HEK293 (cell line): ENCODE measurements at regions not wholly inside any gene's neighbourhood (a gene's known extent, or its start where the extent isn't known, plus 50 kb on each side); places are given as distances from the start of the nearest gene placed in this dataset.
A peak's percentile ranks its signal among the peaks of the same experiment; 100 is the strongest.

ENCODE experiments used
- FEZF1 ChIP-seq: fragments of 450-650 bp; formaldehyde crosslinking; IDR thresholded peaks from 2 replicates; pipeline ENCODE4 v1.5.1; 2016; ENCODE audit warnings: missing biosample characterization, missing genetic modification characterization
- GFI1B ChIP-seq: fragments of 450-650 bp; formaldehyde crosslinking; IDR thresholded peaks from 2 replicates; pipeline ENCODE4 v1.5.1; 2016; ENCODE audit warnings: missing biosample characterization, missing genetic modification characterization
- GLI2 ChIP-seq: fragments of 450-650 bp; formaldehyde crosslinking; IDR thresholded peaks from 2 replicates; pipeline ENCODE4; 2017; ENCODE audit warnings: missing biosample characterization, missing genetic modification characterization, low read depth, borderline replicate concordance
- MYNN ChIP-seq: fragments of 450-650 bp; formaldehyde crosslinking; IDR thresholded peaks from 2 replicates; pipeline ENCODE4 v1.5.1; 2016; ENCODE audit warnings: missing biosample characterization, missing genetic modification characterization, borderline replicate concordance
- PRDM10 ChIP-seq: fragments of 450-650 bp; formaldehyde crosslinking; IDR thresholded peaks from 2 replicates; pipeline ENCODE4 v1.5.1; 2016; ENCODE audit warnings: missing biosample characterization, missing genetic modification characterization
- SCRT2 ChIP-seq: fragments of 450-650 bp; formaldehyde crosslinking; IDR thresholded peaks from 2 replicates; pipeline ENCODE4 v1.5.1; 2016; ENCODE audit warnings: missing biosample characterization, missing genetic modification characterization
- SP3 ChIP-seq: fragments of 450-650 bp; formaldehyde crosslinking; IDR thresholded peaks from 2 replicates; pipeline ENCODE4 v1.5.1; 2016; ENCODE audit warnings: missing biosample characterization, missing genetic modification characterization
- ZBTB20 ChIP-seq: fragments of 450-650 bp; formaldehyde crosslinking; IDR thresholded peaks from 2 replicates; pipeline ENCODE4 v1.5.1; 2016; ENCODE audit warnings: missing biosample characterization, missing genetic modification characterization
- ZBTB7A ChIP-seq: fragments of 450-650 bp; formaldehyde crosslinking; IDR thresholded peaks from 2 replicates; pipeline ENCODE4 v1.5.1; 2016; ENCODE audit warnings: low read depth, missing biosample characterization, missing genetic modification characterization
- ZFHX2 ChIP-seq: fragments of 450-650 bp; formaldehyde crosslinking; conservative IDR thresholded peaks from 2 replicates; pipeline ENCODE4 v1.5.1; 2016; ENCODE audit warnings: missing biosample characterization, missing genetic modification characterization
- ZFP3 ChIP-seq: fragments of 450-650 bp; formaldehyde crosslinking; IDR thresholded peaks from 2 replicates; pipeline ENCODE4 v1.5.1; 2016; ENCODE audit warnings: low read depth, missing biosample characterization, missing genetic modification characterization
- ZNF10 ChIP-seq: fragments of 450-650 bp; formaldehyde crosslinking; IDR thresholded peaks from 2 replicates; pipeline ENCODE4 v1.5.1; 2017; ENCODE audit warnings: missing biosample characterization, missing genetic modification characterization
- ZNF112 ChIP-seq: fragments of 450-650 bp; formaldehyde crosslinking; IDR thresholded peaks from 2 replicates; pipeline ENCODE4 v1.5.0; 2017; ENCODE audit warnings: missing biosample characterization, missing genetic modification characterization
- ZNF132 ChIP-seq: fragments of 450-650 bp; formaldehyde crosslinking; IDR thresholded peaks from 2 replicates; pipeline ENCODE4 v1.5.1; 2017; ENCODE audit warnings: missing biosample characterization, missing genetic modification characterization, borderline replicate concordance
- ZNF157 ChIP-seq: fragments of 450-650 bp; formaldehyde crosslinking; IDR thresholded peaks from 2 replicates; pipeline ENCODE4 v1.5.1; 2016; ENCODE audit warnings: missing biosample characterization, missing genetic modification characterization
- ZNF16 ChIP-seq: fragments of 450-650 bp; formaldehyde crosslinking; IDR thresholded peaks from 2 replicates; pipeline ENCODE4 v1.5.1; 2016; ENCODE audit warnings: low read depth, missing biosample characterization, missing genetic modification characterization
- ZNF19 ChIP-seq: fragments of 450-650 bp; formaldehyde crosslinking; IDR thresholded peaks from 2 replicates; pipeline ENCODE4; 2016; ENCODE audit warnings: missing biosample characterization, missing genetic modification characterization, low read depth
- ZNF248 ChIP-seq: fragments of 450-650 bp; formaldehyde crosslinking; IDR thresholded peaks from 2 replicates; pipeline ENCODE4 v1.5.1; 2017; ENCODE audit warnings: missing biosample characterization, missing genetic modification characterization
- ZNF292 ChIP-seq: fragments of 450-650 bp; formaldehyde crosslinking; IDR thresholded peaks from 2 replicates; pipeline ENCODE4 v1.5.1; 2016; ENCODE audit warnings: low read depth, missing biosample characterization, missing genetic modification characterization, borderline replicate concordance
- ZNF335 ChIP-seq: fragments of 450-650 bp; formaldehyde crosslinking; conservative IDR thresholded peaks from 2 replicates; pipeline ENCODE4 v1.5.1; 2016; ENCODE audit warnings: missing biosample characterization, missing genetic modification characterization
- ZNF341 ChIP-seq: fragments of 450-650 bp; formaldehyde crosslinking; IDR thresholded peaks from 2 replicates; pipeline ENCODE4; 2016; ENCODE audit warnings: low read depth, missing biosample characterization, missing genetic modification characterization
- ZNF37A ChIP-seq: fragments of 450-650 bp; IDR thresholded peaks from 2 replicates; pipeline ENCODE4 v1.5.1; 2018; ENCODE audit warnings: missing biosample characterization, missing genetic modification characterization
- ZNF391 ChIP-seq: fragments of 450-650 bp; formaldehyde crosslinking; IDR thresholded peaks from 2 replicates; pipeline ENCODE4 v1.5.1; 2016; ENCODE audit warnings: low read depth, missing biosample characterization, missing genetic modification characterization, borderline replicate concordance
- ZNF514 ChIP-seq: fragments of 450-650 bp; formaldehyde crosslinking; IDR thresholded peaks from 2 replicates; pipeline ENCODE4 v1.5.1; 2016; ENCODE audit warnings: missing biosample characterization, missing genetic modification characterization
- ZNF529 ChIP-seq: fragments of 450-650 bp; formaldehyde crosslinking; IDR thresholded peaks from 2 replicates; pipeline ENCODE4 v1.5.1; 2017; ENCODE audit warnings: missing genetic modification characterization, missing biosample characterization; ENCODE audit not compliant: insufficient replicate concordance
- ZNF561 ChIP-seq: fragments of 450-650 bp; IDR thresholded peaks from 2 replicates; pipeline ENCODE4 v1.5.1; 2018; ENCODE audit warnings: missing biosample characterization, missing genetic modification characterization, borderline replicate concordance
- ZNF639 ChIP-seq: fragments of 450-650 bp; formaldehyde crosslinking; IDR thresholded peaks from 2 replicates; pipeline ENCODE4 v1.5.1; 2016; ENCODE audit warnings: missing biosample characterization, missing genetic modification characterization
- ZNF670 ChIP-seq: fragments of 450-650 bp; formaldehyde crosslinking; IDR thresholded peaks from 2 replicates; pipeline ENCODE4 v1.5.1; 2016; ENCODE audit warnings: missing biosample characterization, missing genetic modification characterization, low read depth
- ZNF692 ChIP-seq: fragments of 450-650 bp; formaldehyde crosslinking; IDR thresholded peaks from 2 replicates; pipeline ENCODE4 v1.5.1; 2016; ENCODE audit warnings: missing biosample characterization, missing genetic modification characterization
- ZNF701 ChIP-seq: fragments of 450-650 bp; formaldehyde crosslinking; IDR thresholded peaks from 2 replicates; pipeline ENCODE4 v1.5.1; 2016; ENCODE audit warnings: missing biosample characterization, missing genetic modification characterization
- ZNF837 ChIP-seq: fragments of 450-650 bp; formaldehyde crosslinking; IDR thresholded peaks from 2 replicates; pipeline ENCODE4 v1.5.1; 2016; ENCODE audit warnings: missing biosample characterization, missing genetic modification characterization
- ZSCAN16 ChIP-seq: fragments of 450-650 bp; formaldehyde crosslinking; IDR thresholded peaks from 2 replicates; pipeline ENCODE4 v1.5.1; 2016; ENCODE audit warnings: missing biosample characterization, missing genetic modification characterization
- ZSCAN4 ChIP-seq: fragments of 450-650 bp; formaldehyde crosslinking; IDR thresholded peaks from 2 replicates; pipeline ENCODE4 v1.5.1; 2017; ENCODE audit warnings: missing biosample characterization, missing genetic modification characterization

- TF ChIP-seq ZNF692 (tag by site-specific recombination) (peak; percentile 61; the same call in 1 of the 2 replicates), MYNN (tag by site-specific recombination) (no peak), SCRT2 (tag by site-specific recombination) (peak; percentile 98), ZNF837 (tag by site-specific recombination) (no peak), ZNF132 (tag by site-specific recombination) (no peak), ZBTB7A (tag by site-specific recombination) (no peak), ZNF10 (tag by site-specific recombination) (no peak; the same call in 1 of the 2 replicates), GFI1B (tag by site-specific recombination) (no peak), ZNF391 (tag by site-specific recombination) (peak; percentile 84; the same call in 1 of the 2 replicates), ZNF341 (tag by site-specific recombination) (no peak), ZSCAN4 (tag by site-specific recombination) (no peak), ZNF561 (tag by site-specific recombination) (no peak; the same call in 1 of the 2 replicates), ZSCAN16 (tag by site-specific recombination) (no peak), ZFHX2 (tag by site-specific recombination) (0 out of 2 replicates have a peak, but pooled peaks have one; percentile 18), ZFP3 (tag by site-specific recombination) (no peak), ZNF157 (no peak), ZNF248 (tag by site-specific recombination) (no peak), ZNF37A (tag by site-specific recombination) (no peak), ZNF670 (tag by site-specific recombination) (no peak), ZNF514 (tag by site-specific recombination) (no peak), ZNF19 (tag by site-specific recombination) (no peak), ZNF639 (tag by site-specific recombination) (peak; percentile 93), FEZF1 (tag by site-specific recombination) (peak; percentile 55; the same call in 1 of the 2 replicates), PRDM10 (tag by site-specific recombination) (0 out of 2 replicates have a peak, but pooled peaks have one; percentile 5), ZBTB20 (tag by site-specific recombination) (no peak), ZNF292 (tag by site-specific recombination) (no peak), GLI2 (tag by site-specific recombination) (no peak), ZNF529 (tag by site-specific recombination) (no peak), ZNF335 (tag by site-specific recombination) (peak; percentile 92), SP3 (tag by site-specific recombination) (0 out of 2 replicates have a peak, but pooled peaks have one; percentile 9), ZNF112 (no peak), ZNF701 (tag by site-specific recombination) (no peak), ZNF16 (tag by site-specific recombination) (no peak)
These were observed 122.6 kb downstream of the GPX5 start (continued) for GRCh38 chr6:28648035-28648877.
